IMR-90 (cell line): ENCODE measurements at regions not wholly inside any gene's neighbourhood (a gene's known extent, or its start where the extent isn't known, plus 50 kb on each side); places are given as distances from the start of the nearest gene placed in this dataset.

ENCODE experiments used
- ATAC-seq: fragments of 200-7000 bp; cut with Tn5 transposase; 2 replicates; pipeline ENCODE4 v1.9.1; 2020; ENCODE audit warnings: low read depth, mild to moderate bottlenecking, moderate library complexity
- BruUV-seq: library from RNA; stranded (reverse); fragments of 400-500 nt; replicated peaks from 2 replicates; lab custom pipeline; 2021; lab: Mats Ljungman, UMichigan
- CTCF ChIA-PET: fragments of 300-600 bp; formaldehyde crosslinking; extraction: SDS; loops from one replicate; lab custom pipeline; 2021; ENCODE audit warnings: antibody characterized with exemption; lab: Yijun Ruan, JAX
- POLR2A ChIA-PET: fragments of 300-600 bp; sonication (Branson Sonifier 250); formaldehyde crosslinking; loops from one replicate; lab custom pipeline; 2022; ENCODE audit warnings: antibody characterized with exemption; ENCODE audit not compliant: unreplicated experiment; lab: Charles Lee
- DNase-seq: peaks from one replicate; pipeline ENCODE4 v3.0.0; 2013
- H2AFZ ChIP-seq: replicated peaks from 2 replicates; pipeline ENCODE3; 2013; ENCODE audit warnings: low read length, mild to moderate bottlenecking; ENCODE audit not compliant: poor library complexity
- H2AK5ac ChIP-seq: 2 replicates; pipeline ENCODE4 v1.6.1; 2013; ENCODE audit warnings: low read depth, low read length, inconsistent platforms
- H2AK9ac ChIP-seq: replicated peaks from 2 replicates; pipeline ENCODE3; 2013; ENCODE audit warnings: mild to moderate bottlenecking, low read depth, low read length, moderate library complexity; ENCODE audit not compliant: poor library complexity
- H2BK120ac ChIP-seq: 2 replicates; pipeline ENCODE4 v1.6.1; 2013; ENCODE audit warnings: low read depth, low read length, inconsistent platforms
- H2BK15ac ChIP-seq: 3 replicates; pipeline ENCODE4 v1.6.1; 2013; ENCODE audit warnings: low read depth, low read length, inconsistent platforms
- H2BK20ac ChIP-seq: 2 replicates; pipeline ENCODE4 v1.6.1; 2013; ENCODE audit warnings: low read depth, mild to moderate bottlenecking, inconsistent platforms, low read length, moderate library complexity
- H2BK5ac ChIP-seq: 2 replicates; pipeline ENCODE4 v1.6.1; 2013; ENCODE audit warnings: mild to moderate bottlenecking, low read depth, low read length, inconsistent platforms; ENCODE audit not compliant: poor library complexity, severe bottlenecking
- H3K14ac ChIP-seq: replicated peaks from 2 replicates; pipeline ENCODE4 v1.6.1; 2013; ENCODE audit warnings: low read depth, low read length, inconsistent platforms
- H3K18ac ChIP-seq: 2 replicates; pipeline ENCODE4 v1.6.1; 2013; ENCODE audit warnings: low read depth, low read length, control low read depth
- H3K23ac ChIP-seq: 2 replicates; pipeline ENCODE4 v1.6.1; 2013; ENCODE audit warnings: low read depth, low read length, inconsistent platforms
- H3K27ac ChIP-seq: 2 replicates; pipeline ENCODE4 v1.5.1; 2013; ENCODE audit warnings: mild to moderate bottlenecking, control low read depth, low read length; ENCODE audit not compliant: insufficient read depth
- H3K27me3 ChIP-seq: 2 replicates; pipeline ENCODE4 v1.6.1; 2013; ENCODE audit warnings: low read length; ENCODE audit not compliant: control insufficient read depth, insufficient read depth
- H3K36me3 ChIP-seq: 2 replicates; pipeline ENCODE4 v1.6.1; 2013; ENCODE audit warnings: low read length, mixed read lengths; ENCODE audit not compliant: control insufficient read depth, insufficient read depth
- H3K4ac ChIP-seq: 2 replicates; pipeline ENCODE4 v1.6.1; 2013; ENCODE audit warnings: low read depth, low read length, inconsistent platforms
- H3K4me1 ChIP-seq: 2 replicates; pipeline ENCODE4 v1.6.1; 2013; ENCODE audit warnings: low read length, mixed read lengths; ENCODE audit not compliant: control insufficient read depth, insufficient read depth
- H3K4me2 ChIP-seq: 2 replicates; pipeline ENCODE4 v1.6.1; 2013; ENCODE audit warnings: low read depth, mild to moderate bottlenecking, control low read depth, low read length, moderate library complexity
- H3K4me3 ChIP-seq: 2 replicates; pipeline ENCODE4 v1.5.1; 2013; ENCODE audit warnings: low read depth, mild to moderate bottlenecking, control low read depth, low read length, moderate library complexity; ENCODE audit not compliant: insufficient read depth
- H3K56ac ChIP-seq: 2 replicates; pipeline ENCODE4 v1.6.1; 2013; ENCODE audit warnings: low read length, inconsistent platforms; ENCODE audit not compliant: insufficient read depth; ENCODE audit errors: extremely low read depth
- H3K79me1 ChIP-seq, 2 experiments: 2 replicates each; pipeline ENCODE4 v1.6.1; 2013; ENCODE audit warnings: low read length in 2 of 2, inconsistent platforms in 1 of 2, low read depth in 1 of 2
- H3K9ac ChIP-seq: 2 replicates; pipeline ENCODE4 v1.6.1; 2013; ENCODE audit warnings: low read depth, low read length, control low read depth
- H3K9me1 ChIP-seq: 2 replicates; pipeline ENCODE4 v1.6.1; 2013; ENCODE audit warnings: low read length, inconsistent platforms; ENCODE audit not compliant: insufficient read depth
- H3K9me3 ChIP-seq: 2 replicates; pipeline ENCODE4 v1.6.1; 2013; ENCODE audit warnings: low read length; ENCODE audit not compliant: control insufficient read depth, insufficient read depth
- H4K20me1 ChIP-seq: 2 replicates; pipeline ENCODE4 v1.6.1; 2013; ENCODE audit warnings: low read length, inconsistent platforms; ENCODE audit not compliant: insufficient read depth
- H4K5ac ChIP-seq: 2 replicates; pipeline ENCODE4 v1.6.1; 2013; ENCODE audit warnings: mild to moderate bottlenecking, low read depth, low read length, control low read depth
- H4K8ac ChIP-seq, 2 experiments: 2 replicates each; pipeline ENCODE4 v1.6.1; 2013; ENCODE audit warnings: low read depth in 2 of 2, low read length in 2 of 2, control low read depth in 1 of 2, inconsistent platforms in 1 of 2
- H4K91ac ChIP-seq: 2 replicates; pipeline ENCODE4 v1.6.1; 2013; ENCODE audit warnings: low read depth, low read length, inconsistent platforms; ENCODE audit not compliant: insufficient read depth
- RAD21 ChIP-seq: IDR thresholded peaks from 2 replicates; pipeline ENCODE4 v1.6.1; 2012; ENCODE audit warnings: low read length, improper control_type of control experiment
- WGBS, 2 experiments: methylation state at CpG; one replicate each; pipeline versions ENCODE4 v1.1.5 to v1.1.7; 2013; ENCODE audit warnings: missing lambda C conversion rate in 2 of 2; ENCODE audit not compliant: insufficient read length in 1 of 2; ENCODE audit errors: extremely low coverage in 2 of 2; 5-methylcytosine and 5-hydroxymethylcytosine counted together
- dilution Hi-C: fragments of 300-500 bp; cut with HindIII; formaldehyde crosslinking; loops from one replicate; pipeline ENCODE4 v1.14.3; 2018; ENCODE audit warnings: low sequenced_read_pairs; ENCODE audit not compliant: unreplicated experiment
- in situ Hi-C: fragments of 300-500 bp; cut with MboI; formaldehyde crosslinking; loops from 3 replicates; pipeline ENCODE4 v1.14.3; 2019; ENCODE audit warnings: low sequenced_read_pairs, inconsistent platforms, mixed read lengths
- intact Hi-C: fragments of 100-400 bp; cut with micrococcal nuclease; formaldehyde crosslinking; loops from 2 replicates; pipeline ENCODE4 v1.10.0; 2022

GRCh38 chr2:198652461-198652860 is 805.3 kb downstream of the SATB2 start:
- DNase-seq: no peak
- Histone ChIP-seq H3K23ac (no peak overlapping the region), H3K27ac (no peak overlapping the region), H4K5ac (no peak overlapping the region), H2BK120ac (no peak overlapping the region), H3K4me3 (no peak overlapping the region), H3K56ac (no peak overlapping the region), H2AFZ (no peak overlapping the region), H3K9me1 (no peaks in the 10 kb centered on the region), H4K8ac (no peak overlapping the region), H3K4ac (no peak overlapping the region), H4K91ac (no peak overlapping the region), H4K20me1 (no peaks in the 10 kb centered on the region), H3K9me3 (no peaks in the 10 kb centered on the region), H3K4me1 (no peaks in the 10 kb centered on the region), H3K18ac (no peak overlapping the region), H3K79me1 (no peaks in the 10 kb centered on the region), H2BK5ac (no peak overlapping the region), H3K36me3 (no peaks in the 10 kb centered on the region), H3K14ac (no peak overlapping the region), H2BK15ac (no peak overlapping the region), H2AK5ac (no peak overlapping the region), H2BK20ac (no peak overlapping the region), H3K27me3 (no peaks in the 10 kb centered on the region), H2AK9ac (no peak overlapping the region), H3K4me2 (no peak overlapping the region), H3K9ac (no peak overlapping the region)
- WGBS, 2 experiments: no CpG with 5 or more reads among the region's 1 CpG
- ChIA-PET POLR2A (no interaction called here), CTCF (interaction anchor here (0.6 kb wide), 2 partner anchors 323 to 471 kb away, joined by 3 read pairs; no protein-coding TSS in a partner anchor)
- no TSS peak for BruUV-seq
- intact Hi-C loops (no loop called here), in situ Hi-C loops (loop anchor here (25.0 kb wide), 1 partner anchor 835 kb away; no protein-coding TSS in a partner anchor), dilution Hi-C loops (no loop called here)
- TF ChIP-seq RAD21: no peak
- no peak for ATAC-seq
